ENCODE measurements at regions not wholly inside any gene's neighbourhood (a gene's known extent, or its start where the extent isn't known, plus 50 kb on each side); places are given as distances from the start of the nearest gene placed in this dataset.

GRCh38 chr2:107461301-107461700, 365.4 kb upstream of the RGPD4 start:
- TF ChIP-seq GABPA (IDR thresholded peaks at IDR 0.05; ENCODE audit: low read depth) (no peak), SPI1 (IDR thresholded peaks at IDR 0.05; ENCODE audit: borderline replicate concordance, low read depth) (no peak), POLR2AphosphoS5 (IDR thresholded peaks at IDR 0.05; ENCODE audit: low read depth) (no peak)
- TF ChIP-seq, protein P1, sequence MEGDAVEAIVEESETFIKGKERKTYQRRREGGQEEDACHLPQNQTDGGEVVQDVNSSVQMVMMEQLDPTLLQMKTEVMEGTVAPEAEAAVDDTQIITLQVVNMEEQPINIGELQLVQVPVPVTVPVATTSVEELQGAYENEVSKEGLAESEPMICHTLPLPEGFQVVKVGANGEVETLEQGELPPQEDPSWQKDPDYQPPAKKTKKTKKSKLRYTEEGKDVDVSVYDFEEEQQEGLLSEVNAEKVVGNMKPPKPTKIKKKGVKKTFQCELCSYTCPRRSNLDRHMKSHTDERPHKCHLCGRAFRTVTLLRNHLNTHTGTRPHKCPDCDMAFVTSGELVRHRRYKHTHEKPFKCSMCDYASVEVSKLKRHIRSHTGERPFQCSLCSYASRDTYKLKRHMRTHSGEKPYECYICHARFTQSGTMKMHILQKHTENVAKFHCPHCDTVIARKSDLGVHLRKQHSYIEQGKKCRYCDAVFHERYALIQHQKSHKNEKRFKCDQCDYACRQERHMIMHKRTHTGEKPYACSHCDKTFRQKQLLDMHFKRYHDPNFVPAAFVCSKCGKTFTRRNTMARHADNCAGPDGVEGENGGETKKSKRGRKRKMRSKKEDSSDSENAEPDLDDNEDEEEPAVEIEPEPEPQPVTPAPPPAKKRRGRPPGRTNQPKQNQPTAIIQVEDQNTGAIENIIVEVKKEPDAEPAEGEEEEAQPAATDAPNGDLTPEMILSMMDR (IDR thresholded peaks at IDR 0.05; ENCODE audit: insufficient read depth, low read length), result no peak
- DNase-seq (ENCODE audit: low read depth in 1 of 2, low spot score in 1 of 2), result no peak
- no peaks in the 10 kb centered on the region for H3K27me3 ChIP-seq (ENCODE audit: insufficient read depth, poor library complexity, severe bottlenecking)
- H3K27ac ChIP-seq (replicated peaks), result no peak overlapping the region
- H3K4me3 ChIP-seq (replicated peaks; ENCODE audit: insufficient read depth, low read length), result no peak overlapping the region

- TF ChIP-seq, protein P1 (IDR thresholded peaks at IDR 0.05; ENCODE audit: insufficient read depth, low read length), result no peak
- TF ChIP-seq GABPA (IDR thresholded peaks at IDR 0.05; ENCODE audit: low read depth) (no peak), POLR2AphosphoS5 (IDR thresholded peaks at IDR 0.05; ENCODE audit: low read depth) (no peak), SPI1 (IDR thresholded peaks at IDR 0.05; ENCODE audit: borderline replicate concordance, low read depth) (no peak)
- TF ChIP-seq, protein P2, sequence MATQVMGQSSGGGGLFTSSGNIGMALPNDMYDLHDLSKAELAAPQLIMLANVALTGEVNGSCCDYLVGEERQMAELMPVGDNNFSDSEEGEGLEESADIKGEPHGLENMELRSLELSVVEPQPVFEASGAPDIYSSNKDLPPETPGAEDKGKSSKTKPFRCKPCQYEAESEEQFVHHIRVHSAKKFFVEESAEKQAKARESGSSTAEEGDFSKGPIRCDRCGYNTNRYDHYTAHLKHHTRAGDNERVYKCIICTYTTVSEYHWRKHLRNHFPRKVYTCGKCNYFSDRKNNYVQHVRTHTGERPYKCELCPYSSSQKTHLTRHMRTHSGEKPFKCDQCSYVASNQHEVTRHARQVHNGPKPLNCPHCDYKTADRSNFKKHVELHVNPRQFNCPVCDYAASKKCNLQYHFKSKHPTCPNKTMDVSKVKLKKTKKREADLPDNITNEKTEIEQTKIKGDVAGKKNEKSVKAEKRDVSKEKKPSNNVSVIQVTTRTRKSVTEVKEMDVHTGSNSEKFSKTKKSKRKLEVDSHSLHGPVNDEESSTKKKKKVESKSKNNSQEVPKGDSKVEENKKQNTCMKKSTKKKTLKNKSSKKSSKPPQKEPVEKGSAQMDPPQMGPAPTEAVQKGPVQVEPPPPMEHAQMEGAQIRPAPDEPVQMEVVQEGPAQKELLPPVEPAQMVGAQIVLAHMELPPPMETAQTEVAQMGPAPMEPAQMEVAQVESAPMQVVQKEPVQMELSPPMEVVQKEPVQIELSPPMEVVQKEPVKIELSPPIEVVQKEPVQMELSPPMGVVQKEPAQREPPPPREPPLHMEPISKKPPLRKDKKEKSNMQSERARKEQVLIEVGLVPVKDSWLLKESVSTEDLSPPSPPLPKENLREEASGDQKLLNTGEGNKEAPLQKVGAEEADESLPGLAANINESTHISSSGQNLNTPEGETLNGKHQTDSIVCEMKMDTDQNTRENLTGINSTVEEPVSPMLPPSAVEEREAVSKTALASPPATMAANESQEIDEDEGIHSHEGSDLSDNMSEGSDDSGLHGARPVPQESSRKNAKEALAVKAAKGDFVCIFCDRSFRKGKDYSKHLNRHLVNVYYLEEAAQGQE (IDR thresholded peaks at IDR 0.05; ENCODE audit: insufficient replicate concordance, low read depth), result no peak
- H3K27me3 ChIP-seq (ENCODE audit: insufficient read depth, poor library complexity, severe bottlenecking), result no peaks in the 10 kb centered on the region
- DNase-seq (ENCODE audit: low read depth in 1 of 2, low spot score in 1 of 2), result no peak
- H3K4me3 ChIP-seq (replicated peaks; ENCODE audit: insufficient read depth, low read length), result no peak overlapping the region
- H3K27ac ChIP-seq (replicated peaks), result no peak overlapping the region
Observed at GRCh38 chr2:107462181-107462580, 364.5 kb upstream of the RGPD4 start.

- H3K27ac ChIP-seq (replicated peaks), result no peak overlapping the region
- H3K4me3 ChIP-seq (replicated peaks; ENCODE audit: insufficient read depth, low read length), result no peak overlapping the region
- TF ChIP-seq SPI1 (IDR thresholded peaks at IDR 0.05; ENCODE audit: borderline replicate concordance, low read depth) (no peak), GABPA (IDR thresholded peaks at IDR 0.05; ENCODE audit: low read depth) (no peak), POLR2AphosphoS5 (IDR thresholded peaks at IDR 0.05; ENCODE audit: low read depth) (no peak)
- TF ChIP-seq, protein P2 (IDR thresholded peaks at IDR 0.05; ENCODE audit: insufficient replicate concordance, low read depth), result no peak
- TF ChIP-seq, protein P1 (IDR thresholded peaks at IDR 0.05; ENCODE audit: insufficient read depth, low read length), result no peak
- no peak for DNase-seq (ENCODE audit: low read depth in 1 of 2, low spot score in 1 of 2)
- H3K27me3 ChIP-seq (ENCODE audit: insufficient read depth, poor library complexity, severe bottlenecking), result no peaks in the 10 kb centered on the region
Observed at GRCh38 chr2:107466241-107466640, 360.5 kb upstream of the RGPD4 start.

All from HL-60 (cell line).